AG04449 (cell line): ENCODE measurements at regions not wholly inside any gene's neighbourhood (a gene's known extent, or its start where the extent isn't known, plus 50 kb on each side); places are given as distances from the start of the nearest gene placed in this dataset.
"Not testable (repeated sequence)": the region's sequence is repeated elsewhere in the genome, so short reads cannot be mapped to it uniquely, and the experiment has no call there.

Experiments
- CTCF ChIA-PET: fragments of 350-600 bp; formaldehyde crosslinking; extraction: SDS; loops from one replicate; lab custom pipeline; 2021; ENCODE audit warnings: antibody characterized with exemption; lab: Yijun Ruan, JAX
- POLR2A ChIA-PET: fragments of 400-600, 350-600 bp; formaldehyde crosslinking; extraction: SDS; loops from one replicate; lab custom pipeline; 2020; ENCODE audit warnings: antibody characterized with exemption, inconsistent platforms; lab: Yijun Ruan, JAX
- DNase-seq: peaks from one replicate; pipeline ENCODE4 v3.0.0-alpha.2; 2010; ENCODE audit warnings: low read depth, low spot score
- H3K4me3 ChIP-seq: 2 replicates; pipeline ENCODE4 v1.5.1; 2011; ENCODE audit warnings: low read depth, mild to moderate bottlenecking, control low read depth, low read length
- TF ChIP-seq, protein P1 (sequence below): IDR thresholded peaks from one replicate; pipeline ENCODE4 v1.5.1; 2011; ENCODE audit warnings: mild to moderate bottlenecking, moderate library complexity, low read length, control low read depth, inconsistent platforms; ENCODE audit not compliant: insufficient read depth; ENCODE audit errors: missing control alignments

DNA sequence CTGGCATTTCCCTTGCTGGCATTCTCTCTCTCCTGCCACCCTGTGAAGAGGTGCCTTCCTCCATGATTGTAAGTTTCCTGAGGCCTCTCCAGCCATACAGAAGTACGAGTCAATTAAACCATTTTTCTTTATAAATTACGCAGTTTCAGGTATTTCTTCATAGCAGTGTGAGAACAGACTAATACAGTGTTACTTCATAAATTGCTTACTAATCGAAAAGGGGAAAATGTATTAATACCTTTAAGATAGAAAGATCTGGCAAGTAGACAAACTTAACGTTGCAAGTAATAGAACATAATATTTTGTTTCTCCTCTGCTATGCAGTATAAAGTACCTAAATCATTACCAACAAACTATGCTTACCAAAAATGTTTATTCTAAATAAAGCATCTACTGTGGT is 178.3 kb upstream of the LAMA2 start:
- no peak overlapping the region for H3K4me3 ChIP-seq
- POLR2A ChIA-PET, result no interaction called here
- CTCF ChIA-PET, result no interaction called here
- DNase-seq, result no peak
- TF ChIP-seq, protein P1, sequence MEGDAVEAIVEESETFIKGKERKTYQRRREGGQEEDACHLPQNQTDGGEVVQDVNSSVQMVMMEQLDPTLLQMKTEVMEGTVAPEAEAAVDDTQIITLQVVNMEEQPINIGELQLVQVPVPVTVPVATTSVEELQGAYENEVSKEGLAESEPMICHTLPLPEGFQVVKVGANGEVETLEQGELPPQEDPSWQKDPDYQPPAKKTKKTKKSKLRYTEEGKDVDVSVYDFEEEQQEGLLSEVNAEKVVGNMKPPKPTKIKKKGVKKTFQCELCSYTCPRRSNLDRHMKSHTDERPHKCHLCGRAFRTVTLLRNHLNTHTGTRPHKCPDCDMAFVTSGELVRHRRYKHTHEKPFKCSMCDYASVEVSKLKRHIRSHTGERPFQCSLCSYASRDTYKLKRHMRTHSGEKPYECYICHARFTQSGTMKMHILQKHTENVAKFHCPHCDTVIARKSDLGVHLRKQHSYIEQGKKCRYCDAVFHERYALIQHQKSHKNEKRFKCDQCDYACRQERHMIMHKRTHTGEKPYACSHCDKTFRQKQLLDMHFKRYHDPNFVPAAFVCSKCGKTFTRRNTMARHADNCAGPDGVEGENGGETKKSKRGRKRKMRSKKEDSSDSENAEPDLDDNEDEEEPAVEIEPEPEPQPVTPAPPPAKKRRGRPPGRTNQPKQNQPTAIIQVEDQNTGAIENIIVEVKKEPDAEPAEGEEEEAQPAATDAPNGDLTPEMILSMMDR, result no peak

DNA sequence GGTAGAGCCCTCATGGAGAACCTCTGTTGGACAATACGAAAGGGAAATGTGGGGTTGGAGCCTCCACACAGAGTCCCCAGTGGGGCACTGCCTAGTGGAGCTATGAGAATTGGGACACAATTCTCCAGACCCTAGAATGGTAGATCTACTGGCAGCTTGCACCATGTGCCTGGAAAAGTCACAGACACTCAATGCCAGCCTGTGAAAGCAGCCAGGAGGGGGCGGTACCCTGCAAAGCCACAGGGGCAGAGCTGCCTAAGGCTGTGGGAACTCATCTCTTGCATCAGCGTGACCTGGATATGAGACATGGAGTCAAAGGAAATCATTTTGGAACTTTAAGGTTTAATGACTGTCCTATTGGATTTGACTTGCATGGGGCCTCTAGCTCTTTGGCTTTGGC is 179.1 kb upstream of the LAMA2 start:
- CTCF ChIA-PET, POLR2A ChIA-PET, H3K4me3 ChIP-seq, DNase-seq: not testable (repeated sequence)

DNA sequence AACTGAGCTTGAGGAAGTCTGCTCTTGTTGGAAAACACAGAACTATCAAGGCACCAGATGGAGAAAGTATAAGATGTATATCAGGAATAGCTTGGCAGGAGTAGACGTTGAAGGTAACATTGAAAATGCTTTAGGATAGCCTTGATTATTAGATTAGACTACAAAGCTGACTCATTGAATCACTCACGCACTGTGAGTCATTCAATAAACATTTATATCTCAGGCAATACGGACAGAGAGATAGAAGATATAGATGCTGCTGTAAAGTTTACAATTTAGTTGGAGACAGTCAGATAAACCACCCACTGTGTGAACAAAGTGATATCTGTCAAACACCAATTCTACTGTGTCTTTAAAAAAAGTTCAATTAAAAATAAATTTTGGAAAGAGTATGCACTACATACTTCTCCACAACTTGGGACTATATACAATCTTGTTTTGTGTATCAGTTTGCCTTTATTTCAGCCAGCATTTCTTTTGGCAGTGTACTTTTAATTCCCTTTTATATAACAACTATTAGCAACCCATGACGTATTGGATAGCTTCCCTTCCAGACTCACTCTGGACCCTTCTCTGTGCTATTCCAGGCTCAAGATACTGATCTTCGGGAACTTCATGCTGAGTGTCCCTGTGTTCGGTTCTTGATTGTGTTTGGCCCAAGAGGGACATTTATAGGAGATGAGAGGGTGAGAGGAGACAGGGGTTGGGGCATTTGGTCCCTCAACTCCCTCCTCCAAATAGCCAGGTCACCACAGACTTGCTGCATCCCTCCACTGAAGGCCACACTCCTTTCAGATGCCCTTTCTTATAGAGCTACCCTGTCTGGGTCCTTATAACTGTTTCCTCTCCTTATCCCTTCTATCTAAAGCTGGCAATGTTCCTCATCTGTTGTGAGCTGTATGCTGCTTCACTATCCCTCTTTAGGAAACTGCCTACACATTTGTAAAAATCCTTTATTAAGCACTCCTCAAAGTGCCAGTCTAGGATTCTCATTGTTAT is 176.6 kb upstream of the PTPRK start:
- peak; percentile 5 for DNase-seq
- POLR2A ChIA-PET, result no interaction called here
- CTCF ChIA-PET, result interaction anchor here (0.9 kb wide), 1 partner anchor 13 kb away, joined by 3 read pairs; no protein-coding TSS in a partner anchor
- TF ChIP-seq, protein P1, result no peak
- no peak overlapping the region for H3K4me3 ChIP-seq

DNA sequence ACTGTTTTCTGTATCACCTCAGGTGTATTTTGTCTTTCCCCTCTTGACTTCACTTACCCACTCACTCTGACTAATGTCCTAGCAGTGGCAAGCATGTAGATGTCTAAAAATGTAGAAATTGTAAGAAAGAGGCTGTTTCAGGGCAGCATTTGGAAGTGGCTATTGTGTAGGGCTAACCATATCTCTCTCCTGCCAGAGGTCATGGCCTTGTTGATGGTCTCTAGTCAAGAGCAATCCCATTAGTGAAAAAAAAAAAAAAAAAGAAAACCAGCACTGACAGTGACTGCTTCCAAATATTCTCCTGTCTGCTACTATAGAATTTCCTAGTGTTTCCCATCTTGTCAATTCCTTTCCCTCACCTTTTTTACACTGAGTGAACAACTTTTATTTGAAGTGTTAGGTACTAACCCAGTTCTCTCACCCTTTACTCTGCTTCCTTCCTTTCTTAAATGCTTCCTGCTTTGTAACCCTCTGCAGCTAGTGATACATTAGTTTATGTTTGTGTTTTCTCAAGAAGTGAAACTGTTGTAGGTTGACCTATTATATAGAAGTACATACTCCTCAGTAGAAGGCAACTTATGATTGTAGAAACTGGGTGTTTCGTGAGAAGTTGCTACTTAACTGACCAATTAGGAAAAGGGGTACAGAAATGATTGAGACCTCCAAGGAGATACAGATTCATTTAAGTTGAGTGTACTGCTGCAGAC is 174.1 kb upstream of the PTPRK start:
- H3K4me3 ChIP-seq, result no peak overlapping the region
- POLR2A ChIA-PET, result no interaction called here

DNA sequence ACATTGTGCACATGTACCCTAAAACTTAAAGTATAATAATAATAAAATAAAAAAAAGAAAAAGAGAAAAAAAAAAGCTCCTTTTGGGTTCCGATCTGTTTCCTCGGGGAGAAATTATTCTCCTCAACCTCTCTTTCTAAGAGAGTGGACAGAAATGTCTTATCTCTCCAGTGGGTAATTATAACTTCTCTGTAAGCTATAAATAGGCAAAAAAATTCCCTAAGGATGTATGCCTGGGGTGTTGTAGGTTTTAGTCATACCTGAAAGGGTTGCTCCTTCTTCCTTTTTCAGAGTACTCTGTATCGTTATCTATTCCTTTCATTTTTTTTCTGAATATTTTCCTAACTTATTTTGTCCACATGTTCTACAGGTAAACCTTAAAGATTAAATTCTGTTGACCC is 169.7 kb upstream of the PTPRK start:
- TF ChIP-seq, protein P1, result no peak
- ChIA-PET POLR2A (no interaction called here), CTCF (no interaction called here)
- DNase-seq, result no peak
- no peak overlapping the region for H3K4me3 ChIP-seq

More for the DNA sequence above, 174.1 kb upstream of the PTPRK start:
- CTCF ChIA-PET, result no interaction called here
- TF ChIP-seq, protein P1, result no peak
- no peak for DNase-seq

DNA sequence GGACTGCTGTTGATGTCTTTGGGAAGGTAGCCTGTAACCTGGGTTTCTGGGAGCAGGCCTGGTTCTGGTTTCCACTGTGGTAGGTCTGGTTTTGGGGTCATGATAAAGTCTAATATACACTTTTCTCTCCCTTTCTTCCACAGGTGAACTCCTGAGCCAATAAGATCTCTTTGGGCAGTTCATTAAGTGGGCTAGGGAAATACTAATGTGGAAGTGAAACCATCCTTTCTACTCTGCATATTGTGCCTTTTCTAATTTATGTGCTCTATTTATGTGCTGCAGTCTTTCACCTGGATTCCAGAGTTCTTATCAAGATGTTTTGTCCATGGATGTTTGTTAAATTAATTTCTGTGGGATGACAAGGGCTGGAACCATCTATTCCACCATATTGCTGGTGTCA is 165.7 kb upstream of the PTPRK start:
- no peak overlapping the region for H3K4me3 ChIP-seq
- TF ChIP-seq, protein P1, result no peak
- ChIA-PET CTCF (no interaction called here), POLR2A (no interaction called here)
- DNase-seq, result no peak
